GM12878 (cell line): ENCODE measurements at regions not wholly inside any gene's neighbourhood (a gene's known extent, or its start where the extent isn't known, plus 50 kb on each side); places are given as distances from the start of the nearest gene placed in this dataset.

Experiments used
- CTCF ChIP-seq, 3 experiments: IDR thresholded peaks in 2 of 3; conservative IDR thresholded peaks in 1 of 3; 2 replicates each; pipeline ENCODE4 v1.5.1; 2011; ENCODE audit warnings: low read depth in 3 of 3, low read length in 3 of 3, mild to moderate bottlenecking in 3 of 3, control low read depth in 2 of 3, moderate library complexity in 2 of 3, inconsistent platforms in 1 of 3, mixed read lengths in 1 of 3; ENCODE audit not compliant: control insufficient read depth in 2 of 3, insufficient read depth in 1 of 3; ENCODE audit errors: extremely low read depth in 1 of 3
- NR2F1 ChIP-seq: fragments of 450-650 bp; conservative IDR thresholded peaks from 2 replicates; pipeline ENCODE4 v1.6.1; 2017; ENCODE audit warnings: mild to moderate bottlenecking
- SREBF2 ChIP-seq: IDR thresholded peaks from 2 replicates; pipeline ENCODE4 v1.6.1; 2012; ENCODE audit warnings: mild to moderate bottlenecking, low read length
- TF ChIP-seq, protein P1 (sequence below): fragments of 450-650 bp; IDR thresholded peaks from 2 replicates; pipeline ENCODE4 v1.6.1; 2016; ENCODE audit warnings: mild to moderate bottlenecking, moderate library complexity, borderline replicate concordance

DNA sequence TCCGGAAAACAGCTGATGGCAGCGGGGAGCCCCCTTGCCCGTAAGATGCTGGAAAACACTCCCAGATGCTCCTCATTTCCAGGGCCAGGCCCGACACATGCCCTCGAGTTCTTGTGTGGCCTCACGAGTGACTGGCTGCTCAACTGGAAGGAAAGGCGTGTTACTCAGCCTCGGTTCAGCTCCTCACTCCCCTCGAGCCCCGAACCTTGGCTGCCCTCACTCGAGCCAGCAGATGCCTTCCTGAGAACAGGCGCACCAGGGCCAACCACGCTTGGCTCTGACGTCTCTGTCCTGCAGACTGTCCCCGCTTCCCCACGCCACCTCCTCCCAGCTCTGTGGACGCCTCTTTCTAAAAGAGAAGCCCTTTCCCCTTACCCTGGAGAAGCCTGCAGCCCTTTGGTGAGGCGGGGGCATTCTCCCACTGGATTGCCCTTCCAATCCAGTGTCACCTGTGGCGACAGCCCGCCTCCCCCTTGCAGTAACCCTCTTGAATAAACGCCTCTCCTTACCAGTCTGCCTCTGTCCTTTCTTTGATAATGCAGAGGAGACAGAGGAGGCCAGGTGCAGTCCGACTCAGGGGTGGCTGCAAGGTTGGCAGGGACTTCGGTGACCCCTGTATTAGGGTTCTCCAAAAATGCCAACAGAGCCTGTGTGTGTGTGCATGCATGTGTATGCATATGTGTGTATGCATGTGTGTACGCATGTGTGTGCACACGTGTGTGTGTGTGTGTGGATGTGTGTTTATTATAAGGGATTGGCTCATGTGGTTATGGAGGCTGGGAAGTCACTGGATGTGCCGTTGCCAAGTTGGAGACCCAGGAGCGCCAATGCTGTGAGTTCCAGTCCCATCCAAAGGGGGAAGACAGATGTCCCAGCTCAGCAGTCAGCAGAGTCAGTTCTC, 166.3 kb downstream of the KIF26A start (continued):
- TF ChIP-seq CTCF (IDR thresholded peaks at IDR 0.05 in 2 of 3, conservative IDR thresholded peaks at IDR 0.05 in 1 of 3; ENCODE audit: control insufficient read depth in 2 of 3, extremely low read depth in 1 of 3, insufficient read depth in 1 of 3, low read depth in 3 of 3, low read length in 3 of 3) (no peak), SREBF2 (no peak), NR2F1 (no peak)
- TF ChIP-seq, protein P1, sequence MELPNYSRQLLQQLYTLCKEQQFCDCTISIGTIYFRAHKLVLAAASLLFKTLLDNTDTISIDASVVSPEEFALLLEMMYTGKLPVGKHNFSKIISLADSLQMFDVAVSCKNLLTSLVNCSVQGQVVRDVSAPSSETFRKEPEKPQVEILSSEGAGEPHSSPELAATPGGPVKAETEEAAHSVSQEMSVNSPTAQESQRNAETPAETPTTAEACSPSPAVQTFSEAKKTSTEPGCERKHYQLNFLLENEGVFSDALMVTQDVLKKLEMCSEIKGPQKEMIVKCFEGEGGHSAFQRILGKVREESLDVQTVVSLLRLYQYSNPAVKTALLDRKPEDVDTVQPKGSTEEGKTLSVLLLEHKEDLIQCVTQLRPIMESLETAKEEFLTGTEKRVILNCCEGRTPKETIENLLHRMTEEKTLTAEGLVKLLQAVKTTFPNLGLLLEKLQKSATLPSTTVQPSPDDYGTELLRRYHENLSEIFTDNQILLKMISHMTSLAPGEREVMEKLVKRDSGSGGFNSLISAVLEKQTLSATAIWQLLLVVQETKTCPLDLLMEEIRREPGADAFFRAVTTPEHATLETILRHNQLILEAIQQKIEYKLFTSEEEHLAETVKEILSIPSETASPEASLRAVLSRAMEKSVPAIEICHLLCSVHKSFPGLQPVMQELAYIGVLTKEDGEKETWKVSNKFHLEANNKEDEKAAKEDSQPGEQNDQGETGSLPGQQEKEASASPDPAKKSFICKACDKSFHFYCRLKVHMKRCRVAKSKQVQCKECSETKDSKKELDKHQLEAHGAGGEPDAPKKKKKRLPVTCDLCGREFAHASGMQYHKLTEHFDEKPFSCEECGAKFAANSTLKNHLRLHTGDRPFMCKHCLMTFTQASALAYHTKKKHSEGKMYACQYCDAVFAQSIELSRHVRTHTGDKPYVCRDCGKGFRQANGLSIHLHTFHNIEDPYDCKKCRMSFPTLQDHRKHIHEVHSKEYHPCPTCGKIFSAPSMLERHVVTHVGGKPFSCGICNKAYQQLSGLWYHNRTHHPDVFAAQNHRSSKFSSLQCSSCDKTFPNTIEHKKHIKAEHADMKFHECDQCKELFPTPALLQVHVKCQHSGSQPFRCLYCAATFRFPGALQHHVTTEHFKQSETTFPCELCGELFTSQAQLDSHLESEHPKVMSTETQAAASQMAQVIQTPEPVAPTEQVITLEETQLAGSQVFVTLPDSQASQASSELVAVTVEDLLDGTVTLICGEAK = no peak
